ENCODE measurements at regions not wholly inside any gene's neighbourhood (a gene's known extent, or its start where the extent isn't known, plus 50 kb on each side); places are given as distances from the start of the nearest gene placed in this dataset.

GRCh38 chr2:71860381-71860926 lies 287.2 kb downstream of the CYP26B1 start:
- DNase-seq: no peak

- no peak for DNase-seq
Observed at GRCh38 chr2:71859211-71859847, 288.3 kb downstream of the CYP26B1 start.

GRCh38 chr2:71858071-71858470 lies 289.6 kb downstream of the CYP26B1 start:
- DNase-seq: no peak

GRCh38 chr2:71857636-71858035 lies 290.0 kb downstream of the CYP26B1 start:
- DNase-seq: no peak

DNA sequence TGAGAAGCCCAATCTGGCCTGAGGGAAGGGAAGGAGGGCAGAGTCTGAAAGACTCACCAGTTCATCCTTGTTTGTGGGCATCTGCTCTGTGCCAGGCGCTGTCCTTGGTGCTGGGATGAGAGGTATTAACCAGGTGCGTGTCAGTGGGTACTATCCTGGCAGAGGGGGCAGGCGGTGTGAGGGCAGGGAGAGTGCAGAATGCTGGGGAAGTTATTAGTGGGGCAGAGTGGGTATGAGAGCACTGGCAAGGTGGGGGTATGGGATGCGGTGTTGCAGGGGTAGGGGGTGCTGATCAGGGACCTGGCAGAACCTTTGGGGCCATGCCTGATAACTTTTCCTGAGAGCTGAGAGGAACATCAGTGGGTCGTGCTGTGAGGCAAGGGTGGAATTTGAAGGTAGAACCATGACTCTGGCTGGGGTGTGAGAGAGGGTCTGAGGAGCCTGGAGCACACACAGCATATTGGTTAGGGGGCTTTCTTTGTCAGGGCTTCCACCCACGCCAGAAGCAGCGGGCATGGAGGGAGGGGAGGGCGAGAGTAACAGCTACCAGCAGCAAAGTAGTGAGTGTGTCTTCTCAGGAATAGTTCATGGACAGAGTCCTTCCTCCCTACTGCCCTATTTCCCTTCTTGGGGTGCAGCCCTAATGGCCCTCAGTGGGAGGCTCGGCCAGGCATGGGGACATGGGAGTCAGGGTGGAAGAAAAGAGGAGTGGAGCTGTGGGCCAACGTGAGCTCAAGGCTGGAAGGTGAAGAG lies 290.7 kb downstream of the CYP26B1 start:
- no peak for DNase-seq

GRCh38 chr2:71853858-71854257 lies 293.8 kb downstream of the CYP26B1 start:
- DNase-seq: no peak

DNA sequence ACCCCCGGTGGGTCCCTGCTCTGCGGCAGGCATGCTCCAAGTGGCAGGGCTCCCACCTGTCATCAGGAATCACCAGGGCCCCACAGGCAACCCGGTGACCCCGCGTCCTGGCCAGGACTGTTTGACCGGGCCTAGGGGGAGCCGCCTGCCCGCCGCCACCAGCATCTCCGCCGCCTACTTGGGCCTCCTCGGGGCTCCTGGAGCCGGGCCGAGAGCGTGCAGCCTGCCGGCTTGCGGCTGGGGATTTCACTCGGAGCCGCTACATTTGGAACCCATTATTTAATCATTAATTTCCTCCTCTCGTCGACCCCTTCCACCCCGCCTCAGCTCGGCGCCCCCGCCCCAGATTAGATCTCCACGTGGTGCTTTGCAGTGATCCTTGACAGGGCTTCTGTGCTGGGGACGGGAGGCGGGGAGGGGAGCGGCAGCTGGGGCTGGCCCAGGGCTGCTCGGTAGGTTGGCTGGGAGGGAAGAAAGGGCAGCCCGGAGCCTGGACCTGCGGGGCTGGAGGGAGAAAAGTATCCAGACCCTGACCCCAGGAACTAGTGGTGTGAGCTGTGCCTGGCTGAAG lies 295.4 kb downstream of the CYP26B1 start:
- DNase-seq: no peak

DNA sequence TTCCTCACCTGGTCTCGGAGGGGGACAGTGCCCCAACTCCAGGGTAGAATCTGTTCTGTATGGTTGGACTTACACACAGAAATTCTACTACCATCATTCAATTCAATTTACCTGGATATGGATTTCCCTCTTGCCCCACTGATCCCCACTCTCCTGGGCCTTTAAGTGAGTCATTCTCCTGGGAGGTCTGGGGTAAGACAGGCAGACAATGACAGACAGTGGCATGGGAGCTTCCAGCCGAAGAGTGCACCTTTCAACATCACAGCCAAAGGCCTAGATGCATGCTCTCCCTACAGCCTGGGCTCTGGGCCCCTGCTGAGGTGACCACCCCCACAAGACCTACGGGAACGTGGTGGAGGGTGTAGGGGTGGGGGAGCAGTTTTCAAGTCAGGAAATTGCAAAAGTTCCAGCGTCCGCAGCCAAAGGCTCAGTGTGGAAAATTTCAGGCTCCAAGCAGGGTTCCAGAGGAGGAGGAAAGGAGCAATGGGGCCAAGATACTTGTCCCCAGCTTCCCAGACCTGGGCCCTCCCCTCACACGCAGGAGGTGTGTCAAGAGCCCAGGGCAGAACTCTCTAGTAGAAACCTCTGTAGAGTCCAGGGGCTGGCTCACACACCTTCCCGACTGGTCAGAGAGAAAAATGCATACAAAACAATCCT lies 296.4 kb downstream of the CYP26B1 start:
- no peak for DNase-seq

DNA sequence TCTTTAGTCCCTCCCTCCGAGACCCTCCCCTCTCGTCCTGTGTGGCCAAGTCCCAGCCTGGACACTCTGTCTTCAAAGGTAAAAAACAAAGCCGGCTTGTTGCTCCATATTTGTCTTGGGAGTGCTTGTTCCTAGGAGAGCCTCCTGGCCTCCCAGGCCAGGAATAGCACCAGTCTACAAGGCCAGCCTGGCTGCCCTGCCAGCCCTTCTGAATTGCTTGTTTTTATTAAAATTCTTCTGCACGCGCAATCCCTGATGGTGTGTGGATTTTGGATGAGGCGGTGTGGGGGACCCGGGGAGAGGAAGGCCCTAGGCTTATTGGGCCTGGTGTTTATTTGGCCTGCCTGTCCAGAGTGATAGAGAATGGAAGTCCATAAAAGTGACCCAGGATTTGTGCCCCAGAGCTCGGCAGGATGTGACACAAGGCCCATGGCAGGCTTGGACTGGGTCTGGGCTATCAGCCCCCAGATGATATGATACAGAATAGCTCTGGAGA lies 297.3 kb downstream of the CYP26B1 start:
- no peak for DNase-seq

DNA sequence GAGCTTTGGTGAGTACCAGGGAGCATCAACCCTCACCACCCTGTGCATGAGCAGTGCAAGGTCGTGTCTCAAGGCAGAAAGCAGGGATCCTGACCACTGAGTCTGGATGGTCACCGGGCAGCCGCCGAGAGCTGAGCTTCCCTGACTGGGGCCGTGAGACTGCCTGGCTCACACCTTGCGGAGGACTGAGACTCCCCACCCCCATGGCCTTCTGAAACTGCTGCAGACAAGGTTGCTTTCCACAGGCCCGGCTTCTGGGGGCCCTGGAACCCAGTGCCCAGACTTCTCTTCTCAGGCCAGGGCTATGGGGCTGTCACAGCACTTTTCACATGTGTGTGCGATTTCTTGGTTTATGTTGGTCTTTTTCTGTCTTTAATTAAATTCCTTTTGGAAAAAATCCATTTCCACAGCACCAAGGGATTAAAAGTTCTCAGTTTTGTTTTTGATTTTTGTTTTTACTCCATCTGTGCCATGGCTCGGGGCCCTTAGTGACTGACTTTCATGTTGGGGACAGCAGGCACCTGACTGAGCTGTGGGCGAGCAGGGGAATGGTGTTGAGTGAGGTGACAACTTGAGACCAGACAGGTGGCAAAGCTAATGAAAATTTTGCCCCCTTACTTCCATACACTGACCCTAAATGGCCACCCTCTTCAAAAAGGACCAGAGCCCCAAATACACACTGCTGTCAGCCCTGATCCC lies 297.9 kb downstream of the CYP26B1 start:
- DNase-seq: no peak

DNA sequence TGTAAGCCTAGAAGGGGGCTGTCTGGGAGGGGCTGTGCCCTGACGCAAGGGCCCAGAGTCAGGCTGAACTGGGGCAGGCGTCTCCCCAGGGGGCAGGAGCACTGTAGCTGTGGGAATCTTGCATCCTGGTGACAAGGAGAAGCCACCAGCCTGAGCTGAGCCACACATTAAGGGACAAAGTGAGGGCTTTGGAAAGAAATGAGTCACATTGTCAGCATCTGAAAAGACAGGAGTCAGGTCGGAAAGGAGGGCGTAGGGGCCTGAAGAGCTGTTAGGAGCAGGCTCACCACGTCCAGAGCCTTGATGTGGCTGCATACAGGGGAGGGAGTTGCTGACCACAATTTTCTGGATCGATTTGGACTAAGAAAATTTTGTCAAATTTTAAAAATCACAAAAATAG lies 298.6 kb downstream of the CYP26B1 start:
- DNase-seq: no peak

- DNase-seq: no peak
Observed at GRCh38 chr2:71846669-71847291, 300.9 kb downstream of the CYP26B1 start.

- DNase-seq: no peak
Observed at GRCh38 chr2:71846072-71846471, 301.6 kb downstream of the CYP26B1 start.

GRCh38 chr2:71844967-71845366 lies 302.7 kb downstream of the CYP26B1 start:
- DNase-seq: no peak

GRCh38 chr2:71843391-71843850 lies 304.2 kb downstream of the CYP26B1 start:
- no peak for DNase-seq

- no peak for DNase-seq
Observed at GRCh38 chr2:71842744-71843143, 304.9 kb downstream of the CYP26B1 start.

- DNase-seq: no peak
Observed at GRCh38 chr2:71839826-71840225, 307.8 kb downstream of the CYP26B1 start.

DNA sequence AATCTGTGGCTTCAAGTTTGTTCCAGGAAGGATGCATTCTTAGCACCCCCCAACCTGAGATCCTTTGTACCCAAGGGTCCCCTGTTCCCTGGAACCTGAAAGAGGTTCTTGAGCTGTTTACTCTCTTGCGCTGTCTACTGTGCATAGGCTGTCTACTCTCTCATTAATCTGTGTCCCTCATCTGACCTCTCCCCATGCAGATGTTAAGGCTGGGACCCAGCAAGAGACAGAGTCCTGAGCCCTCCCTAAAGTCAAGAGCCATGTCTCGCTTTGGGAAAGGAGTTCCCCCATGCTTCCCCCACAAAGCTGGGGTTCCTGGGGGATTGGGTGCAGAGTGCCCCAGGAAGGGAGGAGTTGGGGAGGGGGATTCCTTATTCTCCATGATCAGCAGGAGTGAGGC lies 312.9 kb downstream of the CYP26B1 start:
- DNase-seq: no peak

DNA sequence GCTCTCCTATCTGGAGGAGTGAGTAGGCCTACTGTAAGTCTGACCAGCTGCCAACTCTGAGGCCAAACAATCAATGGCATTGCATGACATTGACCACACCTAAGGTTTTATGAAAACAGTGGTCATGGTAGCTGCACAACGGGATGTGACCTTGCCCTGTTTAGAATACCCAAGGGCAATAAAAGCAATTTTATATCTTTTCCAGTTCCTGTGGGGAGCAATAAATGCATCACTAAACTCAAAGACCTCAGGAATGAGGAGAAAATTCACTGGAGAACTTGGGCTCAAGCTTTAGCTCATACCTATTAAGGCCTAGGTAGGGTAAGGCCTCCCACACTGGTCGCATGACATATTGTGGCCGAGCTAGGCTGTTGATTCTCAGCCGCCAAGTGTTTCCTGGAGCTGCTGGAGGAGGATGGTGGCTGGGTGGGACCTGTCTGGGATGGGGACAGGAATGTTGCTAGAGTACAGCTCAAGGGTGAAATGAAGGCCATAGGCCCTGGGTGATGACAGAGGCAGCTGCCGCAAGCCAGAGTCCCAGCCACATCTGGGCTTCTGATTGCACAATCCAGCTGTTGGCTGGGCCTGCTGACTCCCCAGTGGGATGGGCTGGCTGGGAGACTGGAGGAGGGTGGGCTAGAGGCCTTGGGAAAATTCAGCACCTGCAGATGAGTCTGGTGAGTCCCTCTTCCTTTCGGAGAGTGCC lies 313.7 kb downstream of the CYP26B1 start:
- DNase-seq: no peak

DNA sequence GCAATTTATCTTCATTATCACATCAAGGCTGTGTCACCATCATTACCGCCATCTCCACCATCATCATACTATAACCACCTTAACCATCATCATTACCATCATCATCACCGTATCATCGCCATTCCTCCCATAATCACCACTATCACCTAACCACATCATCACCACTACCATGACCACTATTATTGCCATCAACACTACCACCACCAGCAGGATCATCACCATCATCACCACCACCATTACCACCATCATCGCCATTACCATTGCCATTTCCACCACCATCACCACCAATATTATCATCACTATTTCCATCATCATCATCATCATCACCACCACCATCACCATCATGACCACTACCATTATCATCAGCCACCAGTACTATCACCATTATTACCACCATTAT lies 314.4 kb downstream of the CYP26B1 start:
- DNase-seq: no peak

DNA sequence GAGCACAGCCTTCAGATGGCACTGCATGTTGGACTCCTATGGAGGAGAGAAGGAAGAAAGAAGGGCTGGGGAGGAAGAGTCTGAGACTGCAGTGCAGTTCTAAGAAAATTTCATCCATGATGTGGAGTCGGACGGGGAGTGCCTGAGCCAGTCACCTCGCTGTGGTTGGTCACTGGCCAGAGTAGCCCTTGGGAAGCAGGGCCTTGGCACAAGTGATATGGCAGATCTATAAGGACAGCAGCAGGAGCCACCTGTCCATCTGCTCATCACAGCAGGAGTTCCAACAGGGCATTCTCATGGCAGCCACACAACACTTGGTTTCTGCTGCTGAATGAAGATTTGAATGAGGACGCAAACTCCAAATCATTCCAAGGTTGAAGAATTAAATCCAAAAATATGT lies 314.8 kb downstream of the CYP26B1 start:
- no peak for DNase-seq

Data from CD4-positive, alpha-beta T cell treated with Interleukin-10 for 1 hour (primary cell).